PC-9 (cell line): ENCODE measurements at regions not wholly inside any gene's neighbourhood (a gene's known extent, or its start where the extent isn't known, plus 50 kb on each side); places are given as distances from the start of the nearest gene placed in this dataset.
A peak's percentile ranks its signal among the peaks of the same experiment; 100 is the strongest.
"Not testable (repeated sequence)": the region's sequence is repeated elsewhere in the genome, so short reads cannot be mapped to it uniquely, and the experiment has no call there.

Source experiments
- BruUV-seq: library from RNA; stranded (reverse); fragments of 400-500 nt; replicated peaks from 2 replicates; lab custom pipeline; 2021; lab: Mats Ljungman, UMichigan
- CTCF ChIA-PET: fragments of 300-600 bp; sonication (Branson Sonifier 250); formaldehyde crosslinking; loops from one replicate; lab custom pipeline; 2022; ENCODE audit warnings: antibody characterized with exemption; lab: Charles Lee
- POLR2A ChIA-PET: fragments of 300-600 bp; sonication (Branson Sonifier 250); formaldehyde crosslinking; loops from one replicate; lab custom pipeline; 2022; ENCODE audit warnings: antibody characterized with exemption; ENCODE audit not compliant: unreplicated experiment; lab: Charles Lee
- DNase-seq, 2 experiments: peaks; one replicate each; pipeline versions ENCODE4 v3.0.0 to v3.0.0-alpha.2; 2015 to 2022; ENCODE audit warnings: mixed read lengths in 1 of 2
- H2AFZ ChIP-seq: fragments of 200-600 bp; sonication (generic); 2 replicates; pipeline ENCODE4 v1.8.1; 2017; ENCODE audit warnings: antibody characterized with exemption
- H3F3A ChIP-seq: fragments of 200-600 bp; sonication (generic); 2 replicates; pipeline ENCODE4 v1.8.1; 2017; ENCODE audit warnings: antibody characterized with exemption, mild to moderate bottlenecking, low read depth; ENCODE audit not compliant: insufficient read depth
- H3K27ac ChIP-seq: fragments of 200-600 bp; sonication (generic); 2 replicates; pipeline ENCODE4 v1.6.1; 2016; ENCODE audit warnings: mixed run types
- H3K27me3 ChIP-seq: fragments of 200-600 bp; sonication (generic); 2 replicates; pipeline ENCODE4 v1.6.1; 2016; ENCODE audit warnings: low read depth, mixed run types; ENCODE audit not compliant: insufficient read depth
- H3K36me3 ChIP-seq: fragments of 200-600 bp; sonication (generic); 2 replicates; pipeline ENCODE4 v1.6.1; 2016; ENCODE audit warnings: low read depth, mixed run types
- H3K4me1 ChIP-seq: fragments of 200-600 bp; sonication (generic); replicated peaks from 2 replicates; pipeline ENCODE4 v1.6.1; 2016; ENCODE audit warnings: mixed run types; ENCODE audit not compliant: insufficient read depth
- H3K4me2 ChIP-seq: fragments of 200-600 bp; sonication (generic); 2 replicates; pipeline ENCODE4 v1.6.1; 2017; ENCODE audit warnings: mixed run types
- H3K4me3 ChIP-seq: fragments of 200-600 bp; sonication (generic); 2 replicates; pipeline ENCODE4 v1.6.1; 2016; ENCODE audit warnings: mixed run types
- H3K79me2 ChIP-seq: fragments of 200-600 bp; sonication (generic); 2 replicates; pipeline ENCODE4 v1.6.1; 2017; ENCODE audit warnings: low read depth, mixed run types
- H3K9me2 ChIP-seq: fragments of 200-600 bp; sonication (generic); 2 replicates; pipeline ENCODE4 v1.8.1; 2017; ENCODE audit warnings: mild to moderate bottlenecking; ENCODE audit not compliant: insufficient read depth
- H3K9me3 ChIP-seq: fragments of 200-600 bp; sonication (generic); 2 replicates; pipeline ENCODE4 v1.8.1; 2016; ENCODE audit warnings: low read depth; ENCODE audit not compliant: insufficient read depth
- H4K20me1 ChIP-seq: fragments of 200-600 bp; sonication (generic); 2 replicates; pipeline ENCODE4 v1.8.1; 2017; ENCODE audit not compliant: insufficient read depth
- EZH2 ChIP-seq: fragments of 200-600 bp; sonication (generic); IDR thresholded peaks from 2 replicates; pipeline ENCODE4 v1.8.0; 2017; ENCODE audit warnings: antibody characterized with exemption, low read depth
- intact Hi-C: fragments of 100-400 bp; cut with micrococcal nuclease; formaldehyde crosslinking; loops from one replicate; pipeline ENCODE4 v1.10.0; 2022; ENCODE audit not compliant: unreplicated experiment
- TF ChIP-seq, protein P1 (sequence below): fragments of 200-600 bp; sonication (generic); conservative IDR thresholded peaks from 2 replicates; pipeline ENCODE4 v1.6.1; 2017; ENCODE audit warnings: mixed run types, antibody characterized with exemption, mild to moderate bottlenecking, moderate library complexity

- Histone ChIP-seq H3K9me3 (peaks cover 4% of the 10 kb centered on the region), H3F3A (no peaks in the 10 kb centered on the region), H3K4me3 (no peak overlapping the region), H2AFZ (no peak overlapping the region), H3K4me2 (peak overlapping the region; percentile 32), H3K36me3 (no peaks in the 10 kb centered on the region), H3K79me2 (no peaks in the 10 kb centered on the region), H3K27me3 (no peaks in the 10 kb centered on the region), H4K20me1 (no peaks in the 10 kb centered on the region), H3K27ac (peak overlapping the region; percentile 65), H3K9me2 (no peaks in the 10 kb centered on the region), H3K4me1 (peaks cover 16% of the 10 kb centered on the region)
- BruUV-seq, result no TSS peak
- CTCF ChIA-PET, result no interaction called here
- intact Hi-C loops, result no loop called here
- TF ChIP-seq, protein P1, sequence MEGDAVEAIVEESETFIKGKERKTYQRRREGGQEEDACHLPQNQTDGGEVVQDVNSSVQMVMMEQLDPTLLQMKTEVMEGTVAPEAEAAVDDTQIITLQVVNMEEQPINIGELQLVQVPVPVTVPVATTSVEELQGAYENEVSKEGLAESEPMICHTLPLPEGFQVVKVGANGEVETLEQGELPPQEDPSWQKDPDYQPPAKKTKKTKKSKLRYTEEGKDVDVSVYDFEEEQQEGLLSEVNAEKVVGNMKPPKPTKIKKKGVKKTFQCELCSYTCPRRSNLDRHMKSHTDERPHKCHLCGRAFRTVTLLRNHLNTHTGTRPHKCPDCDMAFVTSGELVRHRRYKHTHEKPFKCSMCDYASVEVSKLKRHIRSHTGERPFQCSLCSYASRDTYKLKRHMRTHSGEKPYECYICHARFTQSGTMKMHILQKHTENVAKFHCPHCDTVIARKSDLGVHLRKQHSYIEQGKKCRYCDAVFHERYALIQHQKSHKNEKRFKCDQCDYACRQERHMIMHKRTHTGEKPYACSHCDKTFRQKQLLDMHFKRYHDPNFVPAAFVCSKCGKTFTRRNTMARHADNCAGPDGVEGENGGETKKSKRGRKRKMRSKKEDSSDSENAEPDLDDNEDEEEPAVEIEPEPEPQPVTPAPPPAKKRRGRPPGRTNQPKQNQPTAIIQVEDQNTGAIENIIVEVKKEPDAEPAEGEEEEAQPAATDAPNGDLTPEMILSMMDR, result no peak
- TF ChIP-seq EZH2, result no peak
- POLR2A ChIA-PET, result interaction anchor here (0.5 kb wide), 1 partner anchor 163 kb away, joined by 5 read pairs; no protein-coding TSS in a partner anchor
- DNase-seq, result no peak
Observed at GRCh38 chr7:32658467-32658869, 163.2 kb downstream of the AVL9 start.

DNA sequence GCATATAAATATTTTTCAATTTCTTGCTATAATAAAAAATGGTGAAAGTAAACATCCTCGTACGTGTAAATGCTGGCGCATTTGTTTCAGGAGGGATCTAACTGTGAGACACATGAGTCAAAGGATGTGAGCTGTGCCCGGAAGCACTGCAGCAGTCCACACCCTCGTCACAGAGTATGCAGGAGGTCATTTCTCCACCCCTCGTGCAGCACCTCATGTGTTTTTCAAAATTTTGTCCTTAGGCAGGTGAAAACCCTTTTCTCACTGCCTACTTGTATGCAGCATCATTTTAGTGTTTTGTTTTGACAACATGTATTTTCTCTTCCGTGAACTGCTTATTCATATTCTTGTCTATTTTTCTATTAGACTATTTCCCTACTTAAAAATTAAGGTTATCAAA is 162.7 kb downstream of the AVL9 start:
- no TSS peak for BruUV-seq
- H3K4me1 ChIP-seq, result peaks cover 16% of the 10 kb centered on the region
- intact Hi-C loops, result no loop called here
- H3K27ac ChIP-seq, result peak overlapping the region; percentile 65
- peak overlapping the region; percentile 32 for H3K4me2 ChIP-seq
- no peak overlapping the region for H3K4me3 ChIP-seq
- H2AFZ ChIP-seq, result no peak overlapping the region
- TF ChIP-seq, protein P1, result no peak
- no peak for TF ChIP-seq EZH2
- H3K9me3 ChIP-seq, result peaks cover 4% of the 10 kb centered on the region
- no peaks in the 10 kb centered on the region for H3K79me2 ChIP-seq
- H4K20me1 ChIP-seq, result no peaks in the 10 kb centered on the region
- no peaks in the 10 kb centered on the region for H3F3A ChIP-seq
- CTCF ChIA-PET, result no interaction called here
- DNase-seq, result peak; percentile 41 to 71
- no peaks in the 10 kb centered on the region for H3K36me3 ChIP-seq
- H3K27me3 ChIP-seq, result no peaks in the 10 kb centered on the region
- no peaks in the 10 kb centered on the region for H3K9me2 ChIP-seq
- POLR2A ChIA-PET, result interaction anchor here (0.5 kb wide), 1 partner anchor 162 kb away, joined by 5 read pairs; no protein-coding TSS in a partner anchor

- H4K20me1 ChIP-seq, DNase-seq, H3F3A ChIP-seq, intact Hi-C loops, H3K79me2 ChIP-seq, POLR2A ChIA-PET, H3K9me3 ChIP-seq, H3K9me2 ChIP-seq, H2AFZ ChIP-seq, H3K27ac ChIP-seq, H3K4me3 ChIP-seq, H3K27me3 ChIP-seq, H3K36me3 ChIP-seq, H3K4me2 ChIP-seq, BruUV-seq: not testable (repeated sequence)
- CTCF ChIA-PET, result interaction anchor here (0.7 kb wide), 1 partner anchor 147 kb away, joined by 4 read pairs; no protein-coding TSS in a partner anchor
- peaks cover 16% of the 10 kb centered on the region for H3K4me1 ChIP-seq
Observed at GRCh38 chr7:32654549-32654948, 159.3 kb downstream of the AVL9 start.

- H3K9me2 ChIP-seq, intact Hi-C loops, H3K27ac ChIP-seq, CTCF ChIA-PET, H3F3A ChIP-seq, DNase-seq, BruUV-seq, H3K4me2 ChIP-seq, H2AFZ ChIP-seq, H4K20me1 ChIP-seq, H3K36me3 ChIP-seq, H3K9me3 ChIP-seq, H3K79me2 ChIP-seq, POLR2A ChIA-PET, H3K4me1 ChIP-seq, H3K4me3 ChIP-seq, H3K27me3 ChIP-seq: not testable (repeated sequence)
Observed at GRCh38 chr7:32650356-32650755, 155.1 kb downstream of the AVL9 start.
